HG03460 (cell line): ENCODE measurements at regions not wholly inside any gene's neighbourhood (a gene's known extent, or its start where the extent isn't known, plus 50 kb on each side); places are given as distances from the start of the nearest gene placed in this dataset.

ENCODE experiments used
- ATAC-seq: cut with Tn5 transposase; IDR thresholded peaks from one replicate; pipeline ENCODE4 v1.9.1; 2021; ENCODE audit not compliant: unreplicated experiment

DNA sequence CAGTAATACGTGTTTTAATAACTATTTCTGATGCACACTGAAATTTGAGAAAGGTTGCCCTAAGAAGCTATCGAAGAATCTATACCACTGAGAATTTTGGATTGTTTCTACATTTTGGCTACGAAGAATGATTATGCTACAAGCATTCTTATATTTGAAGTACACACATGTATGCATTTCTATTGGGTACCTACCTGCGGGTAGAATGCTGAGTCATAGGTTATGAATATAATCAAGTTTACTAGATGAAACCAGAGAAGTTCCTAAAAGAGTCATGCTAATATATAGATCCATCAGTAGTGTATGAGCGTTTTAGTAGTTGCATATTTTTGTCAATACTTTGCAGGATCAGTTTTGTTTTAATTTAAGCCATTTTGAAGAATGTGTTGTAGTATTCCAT is 62.0 kb upstream of the PCDH20 start:
- no peak for ATAC-seq

GRCh38 chr13:61470786-61471185 is 55.1 kb upstream of the PCDH20 start:
- no peak for ATAC-seq

DNA sequence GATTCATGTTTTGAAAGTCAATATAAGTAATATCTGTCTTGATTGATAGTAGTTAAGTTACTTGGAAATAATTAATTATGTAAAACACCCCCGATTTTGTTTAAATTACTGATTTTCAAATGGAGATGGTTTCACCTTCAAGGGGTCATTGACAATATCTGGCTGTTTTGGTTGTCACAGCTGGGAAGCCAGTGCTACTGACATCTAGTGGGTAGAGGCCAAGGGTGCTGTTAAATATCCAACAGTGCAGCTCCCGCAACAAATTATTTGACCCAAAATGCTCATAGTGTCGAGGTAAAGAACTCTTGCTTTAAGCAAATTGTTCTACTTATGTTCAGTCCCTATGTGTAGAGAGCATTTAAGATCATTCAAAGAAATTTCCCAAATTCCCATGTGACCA is 50.6 kb upstream of the PCDH20 start:
- ATAC-seq = no peak
